ENCODE measurements at regions not wholly inside any gene's neighbourhood (a gene's known extent, or its start where the extent isn't known, plus 50 kb on each side); places are given as distances from the start of the nearest gene placed in this dataset.

GRCh38 chr18:56337507-56337906, 300.9 kb downstream of the TXNL1 start:
- no peak for TF ChIP-seq SIN3A (IDR thresholded peaks at IDR 0.05; ENCODE audit: borderline replicate concordance, insufficient read depth, low read length)
- TF ChIP-seq, protein P1, sequence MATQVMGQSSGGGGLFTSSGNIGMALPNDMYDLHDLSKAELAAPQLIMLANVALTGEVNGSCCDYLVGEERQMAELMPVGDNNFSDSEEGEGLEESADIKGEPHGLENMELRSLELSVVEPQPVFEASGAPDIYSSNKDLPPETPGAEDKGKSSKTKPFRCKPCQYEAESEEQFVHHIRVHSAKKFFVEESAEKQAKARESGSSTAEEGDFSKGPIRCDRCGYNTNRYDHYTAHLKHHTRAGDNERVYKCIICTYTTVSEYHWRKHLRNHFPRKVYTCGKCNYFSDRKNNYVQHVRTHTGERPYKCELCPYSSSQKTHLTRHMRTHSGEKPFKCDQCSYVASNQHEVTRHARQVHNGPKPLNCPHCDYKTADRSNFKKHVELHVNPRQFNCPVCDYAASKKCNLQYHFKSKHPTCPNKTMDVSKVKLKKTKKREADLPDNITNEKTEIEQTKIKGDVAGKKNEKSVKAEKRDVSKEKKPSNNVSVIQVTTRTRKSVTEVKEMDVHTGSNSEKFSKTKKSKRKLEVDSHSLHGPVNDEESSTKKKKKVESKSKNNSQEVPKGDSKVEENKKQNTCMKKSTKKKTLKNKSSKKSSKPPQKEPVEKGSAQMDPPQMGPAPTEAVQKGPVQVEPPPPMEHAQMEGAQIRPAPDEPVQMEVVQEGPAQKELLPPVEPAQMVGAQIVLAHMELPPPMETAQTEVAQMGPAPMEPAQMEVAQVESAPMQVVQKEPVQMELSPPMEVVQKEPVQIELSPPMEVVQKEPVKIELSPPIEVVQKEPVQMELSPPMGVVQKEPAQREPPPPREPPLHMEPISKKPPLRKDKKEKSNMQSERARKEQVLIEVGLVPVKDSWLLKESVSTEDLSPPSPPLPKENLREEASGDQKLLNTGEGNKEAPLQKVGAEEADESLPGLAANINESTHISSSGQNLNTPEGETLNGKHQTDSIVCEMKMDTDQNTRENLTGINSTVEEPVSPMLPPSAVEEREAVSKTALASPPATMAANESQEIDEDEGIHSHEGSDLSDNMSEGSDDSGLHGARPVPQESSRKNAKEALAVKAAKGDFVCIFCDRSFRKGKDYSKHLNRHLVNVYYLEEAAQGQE (IDR thresholded peaks at IDR 0.05; ENCODE audit: insufficient read depth in 1 of 2, low read depth in 2 of 2, low read length in 2 of 2): no peak
- TF ChIP-seq FOXP2 (optimal IDR thresholded peaks at IDR 0.05; ENCODE audit: borderline replicate concordance, extremely low read depth, extremely low read length, insufficient read depth): no peak
- TF ChIP-seq TAF1 (IDR thresholded peaks at IDR 0.05; ENCODE audit: borderline replicate concordance, insufficient read depth, low read length): no peak
- TF ChIP-seq POLR2AphosphoS5 (IDR thresholded peaks at IDR 0.05; ENCODE audit: low read depth, low read length): no peak

DNA sequence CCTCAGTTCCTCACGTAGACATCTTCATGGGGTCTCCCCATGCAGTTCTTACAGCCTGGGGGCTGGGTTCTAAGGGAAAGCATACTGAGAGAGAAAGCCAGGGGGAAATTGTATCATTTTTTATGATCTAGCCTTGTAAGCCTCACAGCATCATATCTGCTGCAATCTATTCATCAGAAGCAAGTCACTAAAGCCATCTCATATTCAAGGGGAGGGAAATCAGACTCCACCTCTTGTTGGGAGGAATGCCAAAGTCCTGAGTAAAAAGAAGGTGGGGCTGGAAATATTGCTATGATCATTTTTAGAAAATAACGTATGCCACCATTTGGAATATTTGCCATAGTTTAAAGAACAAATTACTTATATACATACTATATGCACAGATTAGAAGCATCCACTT, 304.6 kb downstream of the TXNL1 start:
- TF ChIP-seq, protein P1 (IDR thresholded peaks at IDR 0.05; ENCODE audit: insufficient read depth in 1 of 2, low read depth in 2 of 2, low read length in 2 of 2): no peak
- no peak for TF ChIP-seq FOXP2 (optimal IDR thresholded peaks at IDR 0.05; ENCODE audit: borderline replicate concordance, extremely low read depth, extremely low read length, insufficient read depth)
- TF ChIP-seq SIN3A (IDR thresholded peaks at IDR 0.05; ENCODE audit: borderline replicate concordance, insufficient read depth, low read length): no peak
- TF ChIP-seq POLR2AphosphoS5 (IDR thresholded peaks at IDR 0.05; ENCODE audit: low read depth, low read length): no peak
- TF ChIP-seq TAF1 (IDR thresholded peaks at IDR 0.05; ENCODE audit: borderline replicate concordance, insufficient read depth, low read length): no peak

GRCh38 chr18:56333146-56333545, 305.2 kb downstream of the TXNL1 start:
- TF ChIP-seq POLR2AphosphoS5 (IDR thresholded peaks at IDR 0.05; ENCODE audit: low read depth, low read length): no peak
- TF ChIP-seq TAF1 (IDR thresholded peaks at IDR 0.05; ENCODE audit: borderline replicate concordance, insufficient read depth, low read length): no peak
- TF ChIP-seq, protein P1 (IDR thresholded peaks at IDR 0.05; ENCODE audit: insufficient read depth in 1 of 2, low read depth in 2 of 2, low read length in 2 of 2): no peak
- no peak for TF ChIP-seq SIN3A (IDR thresholded peaks at IDR 0.05; ENCODE audit: borderline replicate concordance, insufficient read depth, low read length)
- TF ChIP-seq FOXP2 (optimal IDR thresholded peaks at IDR 0.05; ENCODE audit: borderline replicate concordance, extremely low read depth, extremely low read length, insufficient read depth): no peak

- TF ChIP-seq SIN3A (IDR thresholded peaks at IDR 0.05; ENCODE audit: borderline replicate concordance, insufficient read depth, low read length) (no peak), FOXP2 (optimal IDR thresholded peaks at IDR 0.05; ENCODE audit: borderline replicate concordance, extremely low read depth, extremely low read length, insufficient read depth) (no peak), TAF1 (IDR thresholded peaks at IDR 0.05; ENCODE audit: borderline replicate concordance, insufficient read depth, low read length) (no peak), POLR2AphosphoS5 (IDR thresholded peaks at IDR 0.05; ENCODE audit: low read depth, low read length) (no peak)
- TF ChIP-seq, protein P1 (IDR thresholded peaks at IDR 0.05; ENCODE audit: insufficient read depth in 1 of 2, low read depth in 2 of 2, low read length in 2 of 2): no peak
Measured at GRCh38 chr18:56332371-56332770, 306.0 kb downstream of the TXNL1 start.

All from PFSK-1 (cell line).